Fibroblast of peridontal ligament (primary cell): ENCODE measurements at regions not wholly inside any gene's neighbourhood (a gene's known extent, or its start where the extent isn't known, plus 50 kb on each side); places are given as distances from the start of the nearest gene placed in this dataset.

Experiments used
- DNase-seq: peaks from one replicate; pipeline ENCODE4 v3.0.0-alpha.2; 2010; ENCODE audit errors: extremely low read depth

DNA sequence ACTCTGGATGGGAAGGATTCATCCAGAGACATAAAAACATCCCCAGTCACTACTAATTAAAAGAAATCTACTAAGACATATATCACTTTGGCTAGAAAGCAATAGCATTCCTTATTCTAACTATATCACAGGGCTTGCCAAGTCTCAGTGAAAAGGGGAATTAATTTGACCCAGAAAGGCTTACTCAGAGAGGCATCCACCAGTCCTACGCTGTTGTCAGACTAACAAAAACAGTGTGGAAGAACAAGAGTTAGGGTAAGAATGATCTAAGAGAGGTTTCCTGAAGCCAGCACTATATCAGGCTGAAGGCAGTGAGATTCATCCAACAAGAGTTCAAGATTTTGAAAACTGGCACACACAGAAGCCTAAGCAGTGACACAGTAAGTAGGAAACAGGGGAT is 126.1 kb downstream of the GDAP2 start:
- DNase-seq = peak; percentile 54

DNA sequence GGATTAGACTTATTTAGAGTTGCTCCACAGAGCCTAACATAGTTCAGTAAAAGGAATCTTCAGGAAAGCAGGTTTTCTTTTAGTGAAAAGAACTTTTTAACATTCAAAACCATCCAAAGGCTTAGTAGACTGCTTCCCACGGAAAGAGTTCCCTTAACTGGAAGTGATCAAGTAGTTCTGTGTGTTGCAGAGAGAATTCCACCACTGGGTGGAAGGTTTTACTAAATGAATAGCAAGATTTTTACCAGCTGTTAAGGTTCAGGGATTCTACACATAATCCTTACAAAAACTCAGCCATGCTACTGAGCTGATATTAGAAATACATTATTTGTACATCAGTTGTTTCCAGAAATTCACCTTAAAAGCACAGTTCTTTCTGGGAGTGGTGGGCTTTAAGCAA is 119.7 kb downstream of the GDAP2 start:
- DNase-seq = peak; percentile 61

DNA sequence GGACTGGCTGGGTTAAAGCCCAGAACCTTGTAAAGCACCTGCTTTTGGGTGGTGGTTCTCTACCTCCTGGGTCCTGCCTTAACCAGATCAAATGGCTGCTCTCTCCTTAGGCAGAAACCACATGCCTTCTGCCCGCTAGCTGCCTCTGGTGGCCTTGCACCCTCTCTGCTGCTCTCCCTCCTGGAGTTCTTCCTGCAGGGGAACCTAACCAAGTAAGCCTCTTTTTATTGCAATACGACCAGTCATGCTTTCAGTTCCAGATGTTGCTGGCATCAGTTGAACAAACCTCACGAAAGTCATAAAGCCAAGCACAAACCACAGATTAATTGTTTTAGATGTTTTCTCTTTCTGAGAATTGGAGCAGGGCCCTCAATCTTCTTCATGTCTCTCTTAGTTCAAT is 118.9 kb downstream of the GDAP2 start:
- peak; percentile 64 for DNase-seq

DNA sequence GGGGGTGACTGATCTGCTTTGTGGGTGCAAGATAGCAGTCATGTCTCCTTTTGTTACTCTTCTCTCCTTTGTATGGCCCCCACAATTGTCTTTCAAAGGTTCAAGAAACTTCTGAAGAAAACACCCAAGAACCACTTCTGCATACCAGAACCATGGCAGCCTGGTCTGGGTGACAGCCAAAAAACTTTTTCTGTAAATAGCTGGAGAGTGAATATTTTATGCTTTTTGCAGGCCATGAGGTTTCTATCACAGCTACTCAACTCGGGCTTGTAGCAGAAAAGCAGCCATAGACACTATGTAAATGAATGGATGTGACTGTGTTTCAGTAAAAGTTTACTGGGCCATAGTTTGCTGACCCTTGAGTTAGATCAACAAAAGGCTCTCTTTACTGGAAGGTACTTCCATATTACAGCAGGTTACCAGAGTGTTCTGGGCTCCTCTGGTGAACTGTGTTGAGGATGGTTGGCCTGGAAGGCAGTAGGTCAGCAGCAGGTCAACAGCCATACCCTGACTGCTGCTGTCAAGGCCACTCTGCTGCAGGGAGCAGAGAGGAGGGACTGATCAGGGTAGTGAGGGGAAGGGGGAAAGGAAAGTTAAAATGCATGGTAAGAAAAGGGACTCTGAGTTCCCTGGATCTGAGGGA is 116.4 kb downstream of the GDAP2 start:
- DNase-seq = peak; percentile 83
